ENCODE measurements at regions not wholly inside any gene's neighbourhood (a gene's known extent, or its start where the extent isn't known, plus 50 kb on each side); places are given as distances from the start of the nearest gene placed in this dataset.

DNA sequence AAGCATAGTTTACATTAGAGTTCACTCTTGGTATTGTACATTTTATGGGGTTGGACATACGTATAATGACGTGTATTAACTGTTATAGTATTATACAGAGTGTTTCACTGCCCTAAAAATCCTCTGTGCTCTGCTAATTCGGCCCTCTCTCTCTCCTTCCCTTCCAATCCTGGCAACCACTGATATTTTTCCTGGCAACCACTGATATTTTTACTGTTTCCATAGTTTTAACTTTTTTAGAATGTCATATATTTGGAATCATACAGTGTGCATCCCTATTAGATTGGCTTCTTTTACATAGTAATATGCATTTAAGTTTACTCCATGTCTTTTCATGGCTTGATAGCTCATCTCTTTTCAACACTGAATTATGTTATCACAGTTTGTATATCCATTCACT is 526.7 kb downstream of the RIT2 start:
- no TSS peak for BruUV-seq (replicated peaks)

GRCh38 chr18:42604820-42605219 is 510.7 kb downstream of the RIT2 start:
- H3K36me3 ChIP-seq (ENCODE audit: control insufficient read depth in 2 of 2, extremely low read depth in 1 of 2, insufficient read depth in 2 of 2, low read length in 2 of 2) = no peaks in the 10 kb centered on the region
- no peaks in the 10 kb centered on the region for H3K9me1 ChIP-seq (replicated peaks; ENCODE audit: control insufficient read depth, extremely low read depth, insufficient read depth, low read length)
- no peaks in the 10 kb centered on the region for H3K4me1 ChIP-seq (ENCODE audit: control insufficient read depth, extremely low read depth, insufficient read depth, low read length)
- dilution Hi-C loops (cut with MboI; ENCODE audit: extremely low pct_ligation_motif_present, low sequenced_read_pairs) (no loop called here), intact Hi-C loops (cut with micrococcal nuclease) (no loop called here)
- H3K9ac ChIP-seq (replicated peaks; ENCODE audit: extremely low read depth, insufficient read depth, low read length) = no peak overlapping the region
- H3K79me2 ChIP-seq (ENCODE audit: control insufficient read depth, insufficient read depth, low read length) = no peaks in the 10 kb centered on the region
- TF ChIP-seq POLR2A (IDR thresholded peaks at IDR 0.05; ENCODE audit: low read depth, low read length) (no peak), FOS (IDR thresholded peaks at IDR 0.05; ENCODE audit: borderline replicate concordance, insufficient read depth, low read length) (no peak)
- DNase-seq (ENCODE audit: low read depth, low spot score) = no peak
- no peak for FAIRE-seq
- ChIA-PET CTCF (interaction anchor here (0.6 to 1.2 kb wide), 2 partner anchors 9 to 46 kb away, joined by 3 to 8 read pairs; no protein-coding TSS in a partner anchor), POLR2A (no interaction called here)
- H4K20me1 ChIP-seq (replicated peaks; ENCODE audit: control insufficient read depth, extremely low read depth, insufficient read depth, low read length) = no peaks in the 10 kb centered on the region
- no peak overlapping the region for H3K4me3 ChIP-seq (replicated peaks in 1 of 3; ENCODE audit: insufficient read depth in 1 of 3, low read depth in 1 of 3, low read length in 3 of 3)
- no peaks in the 10 kb centered on the region for H3K9me3 ChIP-seq (replicated peaks; ENCODE audit: control insufficient read depth, insufficient read depth, low read length)
- H3K27ac ChIP-seq (ENCODE audit: insufficient read depth, low read depth, low read length) = no peak overlapping the region
- no peaks in the 10 kb centered on the region for H3K27me3 ChIP-seq (ENCODE audit: control insufficient read depth in 2 of 2, insufficient read depth in 2 of 2, low read length in 2 of 2)
- no TSS peak for BruUV-seq (replicated peaks)
- no peak overlapping the region for H2AFZ ChIP-seq (ENCODE audit: low read depth, low read length)
- no peak overlapping the region for H3K4me2 ChIP-seq (ENCODE audit: insufficient read depth, low read length)

More for the DNA sequence above, 526.7 kb downstream of the RIT2 start:
- TF ChIP-seq FOS (IDR thresholded peaks at IDR 0.05; ENCODE audit: borderline replicate concordance, insufficient read depth, low read length) (no peak), POLR2A (IDR thresholded peaks at IDR 0.05; ENCODE audit: low read depth, low read length) (no peak), EZH2 (IDR thresholded peaks at IDR 0.05; ENCODE audit: borderline replicate concordance, low read depth, low read length, severe bottlenecking) (no peak), MAX (IDR thresholded peaks at IDR 0.05; ENCODE audit: insufficient read depth, insufficient read length) (no peak), MYC (IDR thresholded peaks at IDR 0.05; ENCODE audit: low read depth, low read length) (no peak), POLR2AphosphoS5 (IDR thresholded peaks at IDR 0.05; ENCODE audit: insufficient read depth, low read depth, low read length) (no peak)
- no peaks in the 10 kb centered on the region for H3K4me1 ChIP-seq (ENCODE audit: control insufficient read depth, extremely low read depth, insufficient read depth, low read length)
- H3K27ac ChIP-seq (ENCODE audit: insufficient read depth, low read depth, low read length) = no peak overlapping the region
- no peaks in the 10 kb centered on the region for H3K27me3 ChIP-seq (ENCODE audit: control insufficient read depth in 2 of 2, insufficient read depth in 2 of 2, low read length in 2 of 2)
- no peaks in the 10 kb centered on the region for H3K79me2 ChIP-seq (ENCODE audit: control insufficient read depth, insufficient read depth, low read length)
- H3K36me3 ChIP-seq (ENCODE audit: control insufficient read depth in 2 of 2, extremely low read depth in 1 of 2, insufficient read depth in 2 of 2, low read length in 2 of 2) = no peaks in the 10 kb centered on the region
- CTCF ChIA-PET = interaction anchor here (1.9 kb wide), 1 partner anchor 7 kb away, joined by 8 read pairs; no protein-coding TSS in a partner anchor
- H2AFZ ChIP-seq (ENCODE audit: low read depth, low read length) = no peak overlapping the region
- FAIRE-seq = no peak
- intact Hi-C loops (cut with micrococcal nuclease) = no loop called here
- dilution Hi-C loops (cut with MboI; ENCODE audit: extremely low pct_ligation_motif_present, low sequenced_read_pairs) = no loop called here
- DNase-seq (ENCODE audit: low read depth, low spot score) = no peak
- POLR2A ChIA-PET = no interaction called here
- no peak overlapping the region for H3K4me3 ChIP-seq (replicated peaks in 1 of 3; ENCODE audit: insufficient read depth in 1 of 3, low read depth in 1 of 3, low read length in 3 of 3)
- no peaks in the 10 kb centered on the region for H4K20me1 ChIP-seq (replicated peaks; ENCODE audit: control insufficient read depth, extremely low read depth, insufficient read depth, low read length)
- H3K4me2 ChIP-seq (ENCODE audit: insufficient read depth, low read length) = no peak overlapping the region
- no peak overlapping the region for H3K9ac ChIP-seq (replicated peaks; ENCODE audit: extremely low read depth, insufficient read depth, low read length)
- no peaks in the 10 kb centered on the region for H3K9me1 ChIP-seq (replicated peaks; ENCODE audit: control insufficient read depth, extremely low read depth, insufficient read depth, low read length)
- H3K9me3 ChIP-seq (replicated peaks; ENCODE audit: control insufficient read depth, insufficient read depth, low read length) = no peaks in the 10 kb centered on the region

All from endothelial cell of umbilical vein (primary cell).